ENCODE measurements at regions not wholly inside any gene's neighbourhood (a gene's known extent, or its start where the extent isn't known, plus 50 kb on each side); places are given as distances from the start of the nearest gene placed in this dataset.

GRCh38 chr6:80465513-80465912 is 359.0 kb downstream of the BCKDHB start:
- Histone ChIP-seq H3K4me3 (ENCODE audit: extremely low read depth in 1 of 4, insufficient read depth in 2 of 4, low read depth in 3 of 4, low read length in 4 of 4) (no peak overlapping the region), H3K36me3 (ENCODE audit: control insufficient read depth in 2 of 4, insufficient read depth in 4 of 4, low read length in 3 of 4) (no peaks in the 10 kb centered on the region), H2BK5ac (ENCODE audit: low read depth, low read length) (no peak overlapping the region), H2BK20ac (ENCODE audit: low read length) (no peak overlapping the region), H2BK120ac (replicated peaks; ENCODE audit: low read depth, low read length) (no peak overlapping the region), H3K14ac (ENCODE audit: insufficient read length) (no peak overlapping the region), H4K20me1 (replicated peaks in 1 of 2; ENCODE audit: control insufficient read depth in 1 of 2, insufficient read depth in 2 of 2, low read length in 2 of 2) (no peaks in the 10 kb centered on the region), H3K9me3 (ENCODE audit: insufficient read depth in 2 of 2, low read depth in 1 of 2, low read length in 1 of 2) (no peaks in the 10 kb centered on the region), H2AFZ (ENCODE audit: low read length) (no peak overlapping the region), H3K9ac (replicated peaks in 1 of 4; ENCODE audit: extremely low read depth in 1 of 4, low read depth in 3 of 4, low read length in 3 of 4) (no peak overlapping the region), H3K18ac (ENCODE audit: extremely low read depth, low read length) (no peak overlapping the region), H3K23ac (ENCODE audit: insufficient read length) (no peak overlapping the region), H3K23me2 (ENCODE audit: low read depth, low read length) (no peaks in the 10 kb centered on the region), H4K5ac (ENCODE audit: insufficient read length, low read depth, low read length) (no peak overlapping the region), H2AK5ac (ENCODE audit: low read depth, low read length) (no peak overlapping the region), H3K27me3 (replicated peaks in 1 of 4; ENCODE audit: control insufficient read depth in 3 of 4, extremely low read depth in 1 of 4, insufficient read depth in 3 of 4, low read length in 3 of 4) (no peaks in the 10 kb centered on the region), H2BK12ac (ENCODE audit: low read depth, low read length) (no peak overlapping the region), H3K4ac (replicated peaks; ENCODE audit: insufficient read length, low read depth, low read length) (no peak overlapping the region), H3K4me2 (ENCODE audit: insufficient read depth in 1 of 2, low read depth in 2 of 2, low read length in 2 of 2) (no peak overlapping the region), H3K79me1 (ENCODE audit: low read depth, low read length) (no peaks in the 10 kb centered on the region), H3K79me2 (ENCODE audit: control insufficient read depth in 1 of 2, insufficient read depth in 2 of 2, low read length in 2 of 2) (no peaks in the 10 kb centered on the region), H2BK15ac (ENCODE audit: low read length) (no peak overlapping the region), H4K91ac (replicated peaks; ENCODE audit: insufficient read length, low read length) (no peak overlapping the region), H3K4me1 (replicated peaks in 1 of 4; ENCODE audit: control insufficient read depth in 3 of 4, insufficient read depth in 4 of 4, low read length in 3 of 4) (no peaks in the 10 kb centered on the region; a peak in 2 of 7 replicates), H3K56ac (replicated peaks; ENCODE audit: insufficient read length, low read depth, low read length) (no peak overlapping the region), H4K8ac (ENCODE audit: extremely low read depth, insufficient read depth, low read length) (no peak overlapping the region), H3K27ac (ENCODE audit: low read depth, low read length) (no peak overlapping the region)
- TF ChIP-seq ATF3 (IDR thresholded peaks at IDR 0.05; ENCODE audit: insufficient read depth, low read depth, low read length) (no peak), TEAD4 (IDR thresholded peaks at IDR 0.05; ENCODE audit: low read depth, low read length) (no peak), RFX5 (IDR thresholded peaks at IDR 0.05; ENCODE audit: borderline replicate concordance, low read depth, low read length) (no peak), FOSL1 (IDR thresholded peaks at IDR 0.05; ENCODE audit: insufficient read depth, low read depth, low read length) (no peak), TCF12 (IDR thresholded peaks at IDR 0.05; ENCODE audit: low read depth, low read length) (no peak), CREB1 (IDR thresholded peaks at IDR 0.05) (no peak), MAFK (IDR thresholded peaks at IDR 0.05; ENCODE audit: low read depth, low read length) (no peak), KDM4A (IDR thresholded peaks at IDR 0.05; ENCODE audit: low read depth, low read length, severe bottlenecking) (no peak), CBX5 (IDR thresholded peaks at IDR 0.05; ENCODE audit: low read depth, low read length) (no peak)
- FAIRE-seq (no peak), DNase-seq (ENCODE audit: low read depth in 1 of 2, low spot score in 2 of 2) (no peak)
- ChIA-PET POLR2A (ENCODE audit: partially characterized antibody) (no interaction called here), CTCF (ENCODE audit: partially characterized antibody) (interaction anchor here (0.6 to 0.8 kb wide), 2 partner anchors 123 to 140 kb away, joined by 3 read pairs; no protein-coding TSS in a partner anchor)
- WGBS, 2 experiments (ENCODE audit: extremely low coverage in 1 of 2, insufficient coverage in 1 of 2, insufficient read length in 1 of 2, insufficient replicate concordance in 2 of 2, low coverage in 1 of 2, low lambda C conversion rate in 2 of 2, missing lambda C conversion rate in 1 of 2): 92% methylated on average over 2 of the region's 2 CpGs; no CpG with 5 or more reads in 1 of the 2 experiments

Data from H1 (cell line).